Right lobe of liver (tissue), 4 donors: ENCODE measurements at regions not wholly inside any gene's neighbourhood (a gene's known extent, or its start where the extent isn't known, plus 50 kb on each side); places are given as distances from the start of the nearest gene placed in this dataset.

Experiments used
- CTCF ChIP-seq, 4 donors: fragments of 200-600 bp in 3 of 4; fragments of 450-650 bp in 1 of 4; IDR thresholded peaks; one replicate each; pipeline versions ENCODE4 v1.5.1 to v1.8.0; 2016 to 2022; ENCODE audit warnings: antibody characterized with exemption in 4 of 4, mild to moderate bottlenecking in 2 of 4
- POLR2A ChIP-seq: fragments of 450-650 bp; IDR thresholded peaks from one replicate; pipeline ENCODE4 v1.6.1; 2017; ENCODE audit warnings: antibody characterized with exemption, mild to moderate bottlenecking
- donor health status: DM: no; HTN: no; CAD: no.
- donor health status: DM: no; HTN: no; CAD: no.
- donor health status: DM: no; HTN: yes; CAD: no.

GRCh38 chr2:62430146-62430545 lies 75.8 kb downstream of the TMEM17 start:
- TF ChIP-seq CTCF (IDR thresholded peaks at IDR 0.05) = no peak
- no peak for TF ChIP-seq POLR2A
